DND-41 (cell line): ENCODE measurements at regions not wholly inside any gene's neighbourhood (a gene's known extent, or its start where the extent isn't known, plus 50 kb on each side); places are given as distances from the start of the nearest gene placed in this dataset.
"Not testable (repeated sequence)": the region's sequence is repeated elsewhere in the genome, so short reads cannot be mapped to it uniquely, and the experiment has no call there.

Experiments
- ATAC-seq: fragments of 200-7000 bp; cut with Tn5 transposase; 3 replicates; pipeline ENCODE4 v1.9.1; 2021; ENCODE audit warnings: low read depth; ENCODE audit not compliant: insufficient read depth
- DNase-seq: peaks from one replicate; pipeline ENCODE4 v3.0.0-alpha.2; 2020
- H2AFZ ChIP-seq: 2 replicates; pipeline ENCODE4 v1.6.0; 2012; ENCODE audit warnings: low read depth, low read length
- H3K27ac ChIP-seq: 2 replicates; pipeline ENCODE4 v1.5.1; 2012; ENCODE audit warnings: low read length, inconsistent platforms
- H3K27me3 ChIP-seq: fragments of 200-600 bp; sonication (generic); 2 replicates; pipeline ENCODE4 v1.6.0; 2012; ENCODE audit warnings: low read length, mild to moderate bottlenecking, inconsistent platforms; ENCODE audit not compliant: insufficient read depth, poor library complexity
- H3K36me3 ChIP-seq: 2 replicates; pipeline ENCODE4 v1.5.1; 2012; ENCODE audit warnings: low read length, inconsistent platforms; ENCODE audit not compliant: insufficient read depth
- H3K4me1 ChIP-seq: 2 replicates; pipeline ENCODE4 v1.5.1; 2012; ENCODE audit warnings: mild to moderate bottlenecking, low read length; ENCODE audit not compliant: insufficient read depth
- H3K4me2 ChIP-seq: 2 replicates; pipeline ENCODE4 v1.6.0; 2012; ENCODE audit warnings: mild to moderate bottlenecking, moderate library complexity, low read length, inconsistent platforms; ENCODE audit not compliant: insufficient read depth
- H3K4me3 ChIP-seq, 2 experiments: fragments of 200-600 bp in 1 of 2; shearing (Covaris generic) in 1 of 2; 2 replicates each; pipeline ENCODE4 v1.5.1; 2012 to 2016; ENCODE audit warnings: inconsistent platforms in 2 of 2, low read length in 2 of 2, mild to moderate bottlenecking in 2 of 2, low read depth in 1 of 2, moderate library complexity in 1 of 2
- H3K79me2 ChIP-seq: 2 replicates; pipeline ENCODE4 v1.6.0; 2012; ENCODE audit warnings: low read length, inconsistent platforms; ENCODE audit not compliant: insufficient read depth
- H3K9ac ChIP-seq: 2 replicates; pipeline ENCODE4 v1.6.0; 2012; ENCODE audit warnings: low read depth, mild to moderate bottlenecking, inconsistent platforms, low read length, moderate library complexity
- H3K9me3 ChIP-seq: 2 replicates; pipeline ENCODE4 v1.5.1; 2012; ENCODE audit warnings: low read length, moderate library complexity, mild to moderate bottlenecking, inconsistent platforms; ENCODE audit not compliant: insufficient read depth, severe bottlenecking
- H4K20me1 ChIP-seq: 2 replicates; pipeline ENCODE4 v1.6.0; 2012; ENCODE audit warnings: low read length; ENCODE audit not compliant: insufficient read depth

- not testable (repeated sequence) for H3K79me2 ChIP-seq, H3K4me2 ChIP-seq, H3K4me3 ChIP-seq, ATAC-seq, H4K20me1 ChIP-seq, H2AFZ ChIP-seq, DNase-seq, H3K27ac ChIP-seq, H3K27me3 ChIP-seq, H3K4me1 ChIP-seq, H3K9ac ChIP-seq, H3K36me3 ChIP-seq
- H3K9me3 ChIP-seq = peaks cover 32% of the 10 kb centered on the region
Observed at GRCh38 chr4:49510238-49510637, 524.2 kb downstream of the CWH43 start.

GRCh38 chr4:49511353-49511752, 525.3 kb downstream of the CWH43 start:
- not testable (repeated sequence) for H3K27ac ChIP-seq, H2AFZ ChIP-seq, ATAC-seq, H3K9ac ChIP-seq, DNase-seq, H3K4me1 ChIP-seq, H4K20me1 ChIP-seq, H3K27me3 ChIP-seq, H3K36me3 ChIP-seq, H3K4me2 ChIP-seq, H3K4me3 ChIP-seq, H3K79me2 ChIP-seq
- H3K9me3 ChIP-seq = peaks cover 35% of the 10 kb centered on the region

- not testable (repeated sequence) for H3K27me3 ChIP-seq, H3K27ac ChIP-seq, H3K4me1 ChIP-seq, H3K36me3 ChIP-seq, H2AFZ ChIP-seq, ATAC-seq, H3K9ac ChIP-seq, H4K20me1 ChIP-seq, DNase-seq, H3K4me2 ChIP-seq, H3K79me2 ChIP-seq, H3K4me3 ChIP-seq
- peaks cover 35% of the 10 kb centered on the region for H3K9me3 ChIP-seq
Observed at GRCh38 chr4:49511881-49512491, 525.9 kb downstream of the CWH43 start.

- not testable (repeated sequence) for H3K27me3 ChIP-seq, H3K4me1 ChIP-seq, H3K79me2 ChIP-seq, H2AFZ ChIP-seq, H4K20me1 ChIP-seq, H3K27ac ChIP-seq, H3K9ac ChIP-seq, H3K4me3 ChIP-seq, H3K36me3 ChIP-seq, H3K4me2 ChIP-seq, ATAC-seq
- DNase-seq = peak; percentile 10
- H3K9me3 ChIP-seq = peaks cover 35% of the 10 kb centered on the region
Observed at GRCh38 chr4:49512641-49513545, 526.8 kb downstream of the CWH43 start.

GRCh38 chr4:49513546-49514115, 527.6 kb downstream of the CWH43 start:
- H3K4me2 ChIP-seq, H3K9ac ChIP-seq, H3K4me1 ChIP-seq, DNase-seq, H3K27ac ChIP-seq, ATAC-seq, H3K36me3 ChIP-seq, H3K4me3 ChIP-seq, H4K20me1 ChIP-seq, H2AFZ ChIP-seq, H3K27me3 ChIP-seq, H3K79me2 ChIP-seq: not testable (repeated sequence)
- H3K9me3 ChIP-seq = peaks cover 35% of the 10 kb centered on the region

GRCh38 chr4:49514171-49514699, 528.2 kb downstream of the CWH43 start:
- not testable (repeated sequence) for H2AFZ ChIP-seq, H3K27ac ChIP-seq, H3K79me2 ChIP-seq, H3K4me1 ChIP-seq, H3K27me3 ChIP-seq, H3K4me2 ChIP-seq, H3K4me3 ChIP-seq, ATAC-seq, DNase-seq, H4K20me1 ChIP-seq, H3K36me3 ChIP-seq, H3K9ac ChIP-seq
- H3K9me3 ChIP-seq = peaks cover 35% of the 10 kb centered on the region

- H2AFZ ChIP-seq, H3K4me1 ChIP-seq, H3K36me3 ChIP-seq, H3K9ac ChIP-seq, H3K4me3 ChIP-seq, DNase-seq, H3K27ac ChIP-seq, ATAC-seq, H4K20me1 ChIP-seq, H3K79me2 ChIP-seq, H3K27me3 ChIP-seq, H3K4me2 ChIP-seq: not testable (repeated sequence)
- H3K9me3 ChIP-seq = peaks cover 35% of the 10 kb centered on the region
Observed at GRCh38 chr4:49514841-49515240, 528.8 kb downstream of the CWH43 start.

- H3K36me3 ChIP-seq, H2AFZ ChIP-seq, H3K9ac ChIP-seq, H3K27ac ChIP-seq, ATAC-seq, H4K20me1 ChIP-seq, H3K79me2 ChIP-seq, H3K27me3 ChIP-seq, H3K4me3 ChIP-seq, H3K4me2 ChIP-seq, DNase-seq, H3K4me1 ChIP-seq: not testable (repeated sequence)
- H3K9me3 ChIP-seq = peaks cover 34% of the 10 kb centered on the region
Observed at GRCh38 chr4:49515241-49515640, 529.2 kb downstream of the CWH43 start.
